GM12878 (cell line): ENCODE measurements at regions not wholly inside any gene's neighbourhood (a gene's known extent, or its start where the extent isn't known, plus 50 kb on each side); places are given as distances from the start of the nearest gene placed in this dataset.

Source experiments
- ATAC-seq: fragments of 200-7000 bp; cut with Tn5 transposase; 3 replicates; pipeline ENCODE4 v1.9.1; 2020; ENCODE audit warnings: mild to moderate bottlenecking, moderate library complexity
- BruUV-seq: library from RNA; stranded (reverse); fragments of 400-500 nt; replicated peaks from 2 replicates; lab custom pipeline; 2021; lab: Mats Ljungman, UMichigan
- CTCF ChIA-PET: fragments of 300-600 bp; sonication (Branson Sonifier 250); formaldehyde crosslinking; extraction: SDS; loops from one replicate; lab custom pipeline; 2021; ENCODE audit warnings: inconsistent platforms; lab: Yijun Ruan, JAX
- POLR2A ChIA-PET: fragments of 350-600 bp; formaldehyde crosslinking; extraction: SDS; loops from one replicate; lab custom pipeline; 2021; ENCODE audit warnings: inconsistent platforms; lab: Charles Lee
- RAD21 ChIA-PET: fragments of 300-600 bp; sonication (Branson Sonifier 250); formaldehyde crosslinking; loops from one replicate; lab custom pipeline; 2023; ENCODE audit warnings: antibody characterized with exemption; ENCODE audit not compliant: unreplicated experiment; lab: Charles Lee
- SMC1A ChIA-PET: fragments of 300-600 bp; sonication (Branson Sonifier 250); formaldehyde crosslinking; loops from one replicate; lab custom pipeline; 2023; ENCODE audit not compliant: unreplicated experiment, uncharacterized antibody; lab: Charles Lee
- DNase-seq: peaks from one replicate; pipeline ENCODE4 v3.0.0-alpha.2; 2011; ENCODE audit warnings: low read depth, low spot score
- FAIRE-seq: peaks from 3 replicates; lab custom pipeline; 2011; peaks lifted over from hg19 to GRCh38; lab: Jason Lieb, UNC
- H2AFZ ChIP-seq: 2 replicates; pipeline ENCODE4 v1.6.0; 2011; ENCODE audit warnings: low read depth, low read length, control low read depth; ENCODE audit not compliant: control insufficient read depth
- H3K27ac ChIP-seq: 2 replicates; pipeline ENCODE4 v1.5.1; 2011; ENCODE audit warnings: control low read depth; ENCODE audit not compliant: control insufficient read depth, insufficient read depth
- H3K27me3 ChIP-seq, 2 experiments: replicated peaks in 1 of 2; 2 replicates each; pipeline versions ENCODE4 v1.6.0 to v1.6.1; 2011; ENCODE audit warnings: low read length in 1 of 2; ENCODE audit not compliant: control insufficient read depth in 2 of 2, insufficient read depth in 2 of 2
- H3K36me3 ChIP-seq, 2 experiments: 2 replicates each; pipeline ENCODE4 v1.5.1; 2011; ENCODE audit warnings: low read length in 1 of 2; ENCODE audit not compliant: control insufficient read depth in 2 of 2, insufficient read depth in 2 of 2
- H3K4me1 ChIP-seq: 2 replicates; pipeline ENCODE4 v1.6.1; 2011; ENCODE audit warnings: mild to moderate bottlenecking, low read length, moderate library complexity, mixed read lengths; ENCODE audit not compliant: control insufficient read depth, insufficient read depth
- H3K4me2 ChIP-seq: 2 replicates; pipeline ENCODE4 v1.6.0; 2011; ENCODE audit warnings: control low read depth; ENCODE audit not compliant: control insufficient read depth, insufficient read depth
- H3K4me3 ChIP-seq: fragments of 200-600 bp; sonication (generic); 2 replicates; pipeline ENCODE4 v1.5.1; 2016
- H3K79me2 ChIP-seq: 2 replicates; pipeline ENCODE4 v1.6.0; 2011; ENCODE audit warnings: low read length; ENCODE audit not compliant: control insufficient read depth, insufficient read depth
- H3K9ac ChIP-seq: 2 replicates; pipeline ENCODE4 v1.8.0; 2011; ENCODE audit warnings: low read length, control low read depth, mixed read lengths; ENCODE audit not compliant: control insufficient read depth, insufficient read depth
- H3K9me3 ChIP-seq: replicated peaks from 3 replicates; pipeline ENCODE4 v1.5.1; 2011; ENCODE audit warnings: mild to moderate bottlenecking, low read length; ENCODE audit not compliant: control insufficient read depth, insufficient read depth
- H4K20me1 ChIP-seq: 2 replicates; pipeline ENCODE4 v1.6.0; 2011; ENCODE audit not compliant: control insufficient read depth, insufficient read depth
- ATF2 ChIP-seq: IDR thresholded peaks from 2 replicates; pipeline ENCODE4 v1.6.1; 2012; ENCODE audit warnings: low read length, inconsistent platforms
- BCL11A ChIP-seq: IDR thresholded peaks from 2 replicates; pipeline ENCODE4 v1.6.1; 2011; ENCODE audit warnings: low read depth, low read length
- BHLHE40 ChIP-seq, 2 experiments: fragments of 450-650 bp in 1 of 2; IDR thresholded peaks; 2 replicates each; pipeline ENCODE4 v1.6.1; 2011 to 2017; ENCODE audit warnings: low read depth in 2 of 2, borderline replicate concordance in 1 of 2, improper control_type of control experiment in 1 of 2, low read length in 1 of 2, mild to moderate bottlenecking in 1 of 2
- CBFB ChIP-seq: IDR thresholded peaks from 2 replicates; pipeline ENCODE4 v1.6.1; 2016; ENCODE audit warnings: antibody characterized with exemption, low read depth
- CBX3 ChIP-seq: fragments of 200-600 bp; sonication (generic); IDR thresholded peaks from 2 replicates; pipeline ENCODE4 v1.6.1; 2016; ENCODE audit warnings: low read depth, borderline replicate concordance
- HCFC1 ChIP-seq: fragments of 150-350 bp; IDR thresholded peaks from 2 replicates; pipeline ENCODE4 v1.6.1; 2014; ENCODE audit warnings: low read length
- NR2F1 ChIP-seq: fragments of 450-650 bp; conservative IDR thresholded peaks from 2 replicates; pipeline ENCODE4 v1.6.1; 2017; ENCODE audit warnings: mild to moderate bottlenecking
- PKNOX1 ChIP-seq: fragments of 450-650 bp; IDR thresholded peaks from 2 replicates; pipeline ENCODE4 v1.6.1; 2016; ENCODE audit warnings: mild to moderate bottlenecking
- POLR2AphosphoS5 ChIP-seq: IDR thresholded peaks from 2 replicates; pipeline ENCODE4 v1.6.1; 2011; ENCODE audit warnings: mild to moderate bottlenecking, low read length, inconsistent platforms
- RAD51 ChIP-seq: fragments of 450-650 bp; IDR thresholded peaks from 2 replicates; pipeline ENCODE4 v1.6.1; 2016; ENCODE audit warnings: moderate library complexity, mild to moderate bottlenecking, inconsistent platforms
- WGBS: methylation state at CpG from one replicate; pipeline ENCODE4 v1.1.6; 2016; ENCODE audit warnings: low lambda C conversion rate; ENCODE audit not compliant: insufficient replicate concordance, insufficient coverage; ENCODE audit errors: missing lambda C conversion rate; 5-methylcytosine and 5-hydroxymethylcytosine counted together
- in situ Hi-C: fragments of 300-500 bp; cut with MboI; formaldehyde crosslinking; loops from 9 replicates; pipeline ENCODE4 v1.14.3; 2018; ENCODE audit warnings: mixed read lengths
- intact Hi-C: fragments of 100-400 bp; cut with micrococcal nuclease; formaldehyde crosslinking; loops from one replicate; pipeline ENCODE4 v1.14.2; 2022; ENCODE audit not compliant: unreplicated experiment

DNA sequence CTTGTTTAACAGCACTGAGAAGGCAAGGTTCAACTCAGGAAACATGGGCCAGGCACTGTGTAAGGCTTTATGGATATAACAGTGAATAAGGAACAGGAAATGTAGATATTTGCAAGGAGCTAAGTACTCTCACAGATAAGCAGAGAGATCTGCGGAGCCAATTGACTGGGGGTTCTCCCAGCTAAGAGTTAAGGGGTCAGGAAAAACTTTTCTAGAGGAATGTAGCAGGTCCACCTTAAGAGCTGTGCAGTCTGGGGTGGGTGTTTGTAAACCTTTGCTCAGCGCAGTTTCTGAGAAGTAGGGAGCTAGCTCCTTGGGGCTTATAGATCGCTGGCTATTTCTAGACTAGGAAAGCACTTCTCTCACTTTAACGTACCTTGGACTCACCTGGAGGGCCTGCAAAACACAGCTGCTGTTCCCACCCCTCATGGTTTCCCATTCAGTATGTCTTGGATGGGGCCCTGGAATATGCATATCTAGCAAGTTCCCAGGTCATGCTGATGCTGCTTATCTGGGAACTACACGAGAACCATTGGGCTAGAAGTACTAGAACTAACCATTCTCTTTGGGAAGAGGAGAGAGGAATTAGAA is 51.7 kb downstream of the TLCD4 start:
- TF ChIP-seq PKNOX1 (no peak), CBFB (no peak), ATF2 (no peak), HCFC1 (no peak), CBX3 (no peak), RAD51 (no peak), BCL11A (no peak), POLR2AphosphoS5 (no peak), BHLHE40 (IDR thresholded peaks at IDR 0.05; ENCODE audit: borderline replicate concordance in 1 of 2, low read depth in 2 of 2, low read length in 1 of 2) (no peak), NR2F1 (no peak)
- Histone ChIP-seq H3K36me3 (no peaks in the 10 kb centered on the region), H4K20me1 (no peaks in the 10 kb centered on the region), H3K79me2 (no peaks in the 10 kb centered on the region), H3K4me2 (no peak overlapping the region), H3K4me3 (no peak overlapping the region), H3K9me3 (no peaks in the 10 kb centered on the region), H3K4me1 (no peaks in the 10 kb centered on the region), H3K9ac (no peak overlapping the region), H3K27ac (no peak overlapping the region), H2AFZ (no peak overlapping the region), H3K27me3 (no peaks in the 10 kb centered on the region)
- intact Hi-C loops (no loop called here), in situ Hi-C loops (no loop called here)
- no peak for ATAC-seq
- 47% methylated on average over 5 of the region's 5 CpGs for WGBS
- no peak for FAIRE-seq
- BruUV-seq, result no TSS peak
- ChIA-PET SMC1A (no interaction called here), CTCF (no interaction called here), POLR2A (no interaction called here), RAD21 (no interaction called here)
- DNase-seq, result no peak
